GM23338 (cell line): ENCODE measurements at regions not wholly inside any gene's neighbourhood (a gene's known extent, or its start where the extent isn't known, plus 50 kb on each side); places are given as distances from the start of the nearest gene placed in this dataset.
A peak's percentile ranks its signal among the peaks of the same experiment; 100 is the strongest.

Experiments used
- ATAC-seq: fragments of 200-7000 bp; cut with Tn5 transposase; 3 replicates; pipeline ENCODE4 v1.9.1; 2020
- DNase-seq: peaks from one replicate; pipeline ENCODE4 v3.0.0-alpha.2; 2015; ENCODE audit warnings: low spot score
- H2AFZ ChIP-seq: fragments of 200-600 bp; sonication (generic); 2 replicates; pipeline ENCODE4 v1.8.0; 2016; ENCODE audit warnings: antibody characterized with exemption, mild to moderate bottlenecking, moderate library complexity
- H3F3A ChIP-seq: fragments of 200-600 bp; sonication (generic); replicated peaks from 2 replicates; pipeline ENCODE4 v1.8.0; 2017; ENCODE audit warnings: antibody characterized with exemption, mixed run types, low read depth
- H3K27ac ChIP-seq: fragments of 200-600 bp; sonication (generic); 2 replicates; pipeline ENCODE4 v1.6.1; 2016; ENCODE audit warnings: low read depth
- H3K27me3 ChIP-seq: fragments of 200-600 bp; sonication (generic); 2 replicates; pipeline ENCODE4 v1.8.0; 2016; ENCODE audit warnings: mild to moderate bottlenecking, mixed run types, moderate library complexity; ENCODE audit not compliant: insufficient read depth
- H3K36me3 ChIP-seq: fragments of 200-600 bp; sonication (generic); 2 replicates; pipeline ENCODE4 v1.8.0; 2016; ENCODE audit warnings: mild to moderate bottlenecking; ENCODE audit not compliant: insufficient read depth
- H3K4me1 ChIP-seq: fragments of 200-600 bp; sonication (generic); 2 replicates; pipeline ENCODE4 v1.8.0; 2016; ENCODE audit warnings: mild to moderate bottlenecking, moderate library complexity; ENCODE audit not compliant: insufficient read depth
- H3K4me2 ChIP-seq: fragments of 200-600 bp; sonication (generic); 2 replicates; pipeline ENCODE4 v1.7.1; 2017; ENCODE audit warnings: mixed run types
- H3K4me3 ChIP-seq: fragments of 200-600 bp; sonication (generic); 2 replicates; pipeline ENCODE4 v1.6.1; 2016; ENCODE audit warnings: mixed run types
- H3K79me2 ChIP-seq: fragments of 200-600 bp; sonication (generic); replicated peaks from 2 replicates; pipeline ENCODE4 v1.8.0; 2017; ENCODE audit warnings: mild to moderate bottlenecking; ENCODE audit not compliant: insufficient read depth
- H3K9me2 ChIP-seq: fragments of 200-600 bp; sonication (generic); 2 replicates; pipeline ENCODE4 v1.8.0; 2017; ENCODE audit not compliant: insufficient read depth
- H4K20me1 ChIP-seq: fragments of 200-600 bp; sonication (generic); replicated peaks from 2 replicates; pipeline ENCODE4 v1.8.0; 2017; ENCODE audit warnings: mild to moderate bottlenecking; ENCODE audit not compliant: insufficient read depth
- H3K27ac Mint-ChIP-seq: 2 replicates; pipeline ENCODE4 v1.8.0; 2020; ENCODE audit warnings: inconsistent platforms, mild to moderate bottlenecking, moderate library complexity, mixed read lengths
- H3K27me3 Mint-ChIP-seq: 3 replicates; pipeline ENCODE4 v1.8.0; 2022; ENCODE audit warnings: low read depth, mild to moderate bottlenecking, moderate library complexity, mixed read lengths, inconsistent platforms; ENCODE audit not compliant: insufficient read depth, poor library complexity
- H3K36me3 Mint-ChIP-seq: 3 replicates; pipeline ENCODE4 v1.8.0; 2021; ENCODE audit warnings: low read depth, mild to moderate bottlenecking, inconsistent platforms, moderate library complexity, mixed read lengths
- H3K4me1 Mint-ChIP-seq: 3 replicates; pipeline ENCODE4 v1.8.0; 2020; ENCODE audit warnings: mild to moderate bottlenecking, inconsistent platforms, mixed read lengths
- H3K4me3 Mint-ChIP-seq: 3 replicates; pipeline ENCODE4 v1.8.0; 2021; ENCODE audit warnings: moderate library complexity, mild to moderate bottlenecking, inconsistent platforms, mixed read lengths
- H3K9me3 Mint-ChIP-seq: 3 replicates; pipeline ENCODE4 v1.8.0; 2020; ENCODE audit warnings: moderate library complexity, mild to moderate bottlenecking, inconsistent platforms, mixed read lengths
- CREB1 ChIP-seq: fragments of 250-450 bp; sonication (Bioruptor Pico); IDR thresholded peaks from 2 replicates; pipeline ENCODE4 v1.5.0; 2020; ENCODE audit warnings: low read depth, mild to moderate bottlenecking, moderate library complexity
- CTCF ChIP-seq, 2 experiments: fragments of 200-600 bp in 1 of 2; sonication (generic) in 1 of 2; conservative IDR thresholded peaks; 2 replicates each; pipeline versions ENCODE4 v1.5.1 to v1.6.1; 2016 to 2017; ENCODE audit warnings: antibody characterized with exemption in 2 of 2, low read depth in 2 of 2, mild to moderate bottlenecking in 2 of 2, moderate library complexity in 1 of 2
- EZH2 ChIP-seq: fragments of 200-600 bp; sonication (generic); IDR thresholded peaks from one replicate; pipeline ENCODE4 v1.8.0; 2017; ENCODE audit warnings: antibody characterized with exemption, mild to moderate bottlenecking, low read depth; ENCODE audit not compliant: unreplicated experiment
- EZH2phosphoT487 ChIP-seq: fragments of 200-600 bp; sonication (generic); IDR thresholded peaks from one replicate; pipeline ENCODE4 v1.8.1; 2018; ENCODE audit warnings: antibody characterized with exemption; ENCODE audit not compliant: unreplicated experiment
- JUNB ChIP-seq: IDR thresholded peaks from one replicate; pipeline ENCODE4 v1.6.1; 2016; ENCODE audit warnings: antibody characterized with exemption; ENCODE audit not compliant: unreplicated experiment
- REST ChIP-seq: IDR thresholded peaks from one replicate; pipeline ENCODE4 v1.6.1; 2018; ENCODE audit warnings: antibody characterized with exemption; ENCODE audit not compliant: unreplicated experiment
- STAT1 ChIP-seq: IDR thresholded peaks from one replicate; pipeline ENCODE4 v1.6.1; 2016; ENCODE audit warnings: antibody characterized with exemption; ENCODE audit not compliant: unreplicated experiment
- ZNF114 ChIP-seq: fragments of 250-450 bp; sonication (Bioruptor Pico); IDR thresholded peaks from 2 replicates; pipeline ENCODE4 v1.5.0; 2020; ENCODE audit warnings: mild to moderate bottlenecking, moderate library complexity

DNA sequence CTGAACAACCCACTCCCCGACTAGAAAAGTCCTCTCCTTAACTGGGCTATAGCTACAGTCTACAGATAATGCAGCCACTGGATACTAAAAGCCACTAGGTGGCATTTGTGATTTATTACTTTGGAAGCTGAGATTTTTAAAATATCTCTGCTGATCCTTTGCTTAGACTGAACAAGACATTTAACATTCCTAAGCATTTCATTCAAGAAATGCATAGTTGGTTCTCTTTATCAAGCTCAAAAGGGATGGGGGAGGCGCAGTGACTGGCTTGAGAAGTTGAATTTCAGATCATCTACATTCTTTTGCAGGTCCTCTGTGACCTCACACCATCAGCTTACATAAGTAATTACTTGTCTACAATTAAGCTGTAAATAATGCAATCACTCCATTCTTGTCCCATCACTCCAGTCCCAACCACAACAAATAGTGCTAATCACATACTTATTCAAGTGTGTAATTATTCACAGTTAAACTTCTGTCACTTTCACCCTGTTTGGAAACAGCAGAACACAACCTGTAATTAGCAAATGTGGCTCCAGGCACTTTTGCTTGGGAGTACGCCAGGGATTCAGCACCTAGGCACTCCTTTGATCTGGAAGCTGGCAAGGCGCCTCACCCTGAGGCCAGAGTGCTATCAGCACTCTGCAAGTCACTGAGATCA, 203.6 kb downstream of the NOVA1 start:
- H3K36me3 Mint-ChIP-seq = no peaks in the 10 kb centered on the region
- peaks cover 29% of the 10 kb centered on the region for H3K4me1 ChIP-seq
- H3K9me2 ChIP-seq = no peaks in the 10 kb centered on the region; the same call in 1 of the 2 replicates
- H3K27ac ChIP-seq = peak overlapping the region; percentile 80
- no peak overlapping the region for H3K27ac Mint-ChIP-seq
- peaks cover 33% of the 10 kb centered on the region for H3K4me1 Mint-ChIP-seq
- H3K4me3 ChIP-seq = no peak overlapping the region
- DNase-seq (peak; percentile 43), ATAC-seq (peak; percentile 71)
- no peaks in the 10 kb centered on the region for H3K27me3 ChIP-seq
- TF ChIP-seq CTCF (conservative IDR thresholded peaks at IDR 0.05; ENCODE audit: low read depth in 2 of 2) (peak; percentile 40 to 60), EZH2 (no peak)
- no peak overlapping the region for H3K4me3 Mint-ChIP-seq
- no peaks in the 10 kb centered on the region for H3K9me3 Mint-ChIP-seq
- H3K4me2 ChIP-seq = peak overlapping the region; percentile 48; the same call in 1 of the 2 replicates
- no peaks in the 10 kb centered on the region for H3K36me3 ChIP-seq
- H2AFZ ChIP-seq = peak overlapping the region; percentile 60; the same call in 1 of the 2 replicates
- no peaks in the 10 kb centered on the region for H4K20me1 ChIP-seq
- H3F3A ChIP-seq = no peaks in the 10 kb centered on the region
- no peaks in the 10 kb centered on the region for H3K27me3 Mint-ChIP-seq
- no peaks in the 10 kb centered on the region for H3K79me2 ChIP-seq

DNA sequence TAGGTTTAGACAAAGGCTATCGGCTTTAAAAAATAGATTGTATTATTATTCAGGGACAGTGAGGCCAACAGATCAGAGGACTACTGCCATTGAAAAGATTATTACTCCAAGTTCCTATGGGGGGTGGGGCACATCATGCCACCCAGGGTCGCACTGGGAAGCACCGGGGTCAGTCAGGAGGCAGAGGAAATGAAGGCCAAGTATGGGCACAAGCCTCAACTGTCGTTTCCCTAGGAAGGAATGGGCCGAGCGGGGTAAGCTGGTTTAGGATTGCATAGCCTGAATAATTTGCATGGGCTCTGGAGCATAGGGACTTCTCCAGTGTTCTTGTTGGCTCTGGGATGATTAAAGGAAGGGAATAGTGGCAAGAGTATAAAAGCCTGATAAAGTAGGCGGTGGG, 205.3 kb downstream of the NOVA1 start:
- Histone ChIP-seq H3K27me3 (no peaks in the 10 kb centered on the region), H3K4me2 (no peak overlapping the region; the same call in 1 of the 2 replicates), H3K79me2 (no peaks in the 10 kb centered on the region), H2AFZ (peak overlapping the region; percentile 64; the same call in 1 of the 2 replicates), H3F3A (no peaks in the 10 kb centered on the region), H3K4me3 (no peak overlapping the region), H3K36me3 (no peaks in the 10 kb centered on the region), H3K4me1 (peaks cover 29% of the 10 kb centered on the region), H3K9me2 (no peaks in the 10 kb centered on the region; the same call in 1 of the 2 replicates), H3K27ac (no peak overlapping the region; the same call in 1 of the 2 replicates), H4K20me1 (no peaks in the 10 kb centered on the region)
- Mint-ChIP-seq H3K27ac (0 out of 2 replicates have a peak overlapping the region, but pooled peaks have one; percentile 37), H3K27me3 (no peaks in the 10 kb centered on the region), H3K9me3 (no peaks in the 10 kb centered on the region), H3K4me1 (peaks cover 33% of the 10 kb centered on the region), H3K4me3 (no peak overlapping the region), H3K36me3 (no peaks in the 10 kb centered on the region)
- TF ChIP-seq ZNF114 (CRISPR knock-in tag) (no peak), CREB1 (no peak), CTCF (conservative IDR thresholded peaks at IDR 0.05; ENCODE audit: low read depth in 2 of 2) (no peak), STAT1 (no peak), EZH2phosphoT487 (no peak), JUNB (no peak), REST (no peak)
- DNase-seq = peak; percentile 17
- ATAC-seq = peak; percentile 49
